ENCODE measurements at regions not wholly inside any gene's neighbourhood (a gene's known extent, or its start where the extent isn't known, plus 50 kb on each side); places are given as distances from the start of the nearest gene placed in this dataset.

GRCh38 chr1:245036102-245036501 is 118.7 kb upstream of the KIF26B start:
- no peak overlapping the region for H3K4me2 ChIP-seq
- H3K27me3 ChIP-seq (ENCODE audit: insufficient read depth, low read depth): no peaks in the 10 kb centered on the region

GRCh38 chr1:245031041-245031440 is 123.7 kb upstream of the KIF26B start:
- Histone ChIP-seq H2AFZ (ENCODE audit: low read depth) (no peak overlapping the region), H4K20me1 (ENCODE audit: insufficient read depth) (no peaks in the 10 kb centered on the region), H3K27me3 (ENCODE audit: insufficient read depth, low read depth) (no peaks in the 10 kb centered on the region), H3K4me3 (IDR thresholded peaks at IDR 0.05; ENCODE audit: insufficient read depth, low read depth, low read length) (no peak overlapping the region), H3K9ac (no peak overlapping the region), H3K4me2 (no peak overlapping the region), H3K36me3 (ENCODE audit: insufficient read depth) (no peaks in the 10 kb centered on the region), H3K4me1 (ENCODE audit: low read depth, poor library complexity, severe bottlenecking) (no peaks in the 10 kb centered on the region), H3K79me2 (ENCODE audit: insufficient read depth, low read depth) (no peaks in the 10 kb centered on the region), H3K27ac (no peak overlapping the region)
- no peak for TF ChIP-seq CTCF (conservative IDR thresholded peaks at IDR 0.05; ENCODE audit: low read depth, low read length)

More at GRCh38 chr1:245036102-245036501, 118.7 kb upstream of the KIF26B start:
- Histone ChIP-seq H3K27ac (no peak overlapping the region), H3K36me3 (ENCODE audit: insufficient read depth) (no peaks in the 10 kb centered on the region), H4K20me1 (ENCODE audit: insufficient read depth) (no peaks in the 10 kb centered on the region), H3K79me2 (ENCODE audit: insufficient read depth, low read depth) (no peaks in the 10 kb centered on the region), H2AFZ (ENCODE audit: low read depth) (no peak overlapping the region), H3K9ac (no peak overlapping the region), H3K4me3 (IDR thresholded peaks at IDR 0.05; ENCODE audit: insufficient read depth, low read depth, low read length) (no peak overlapping the region), H3K4me1 (ENCODE audit: low read depth, poor library complexity, severe bottlenecking) (peaks cover 3% of the 10 kb centered on the region)
- TF ChIP-seq CTCF (conservative IDR thresholded peaks at IDR 0.05; ENCODE audit: low read depth, low read length): no peak

GRCh38 chr1:245026247-245026646 is 128.5 kb upstream of the KIF26B start:
- TF ChIP-seq CTCF (conservative IDR thresholded peaks at IDR 0.05; ENCODE audit: low read depth, low read length): no peak
- H3K4me1 ChIP-seq (ENCODE audit: low read depth, poor library complexity, severe bottlenecking): no peaks in the 10 kb centered on the region

GRCh38 chr1:245025525-245025924 is 129.3 kb upstream of the KIF26B start:
- no peak overlapping the region for H3K4me2 ChIP-seq
- H3K27ac ChIP-seq: no peak overlapping the region
- H3K9ac ChIP-seq: no peak overlapping the region
- H3K36me3 ChIP-seq (ENCODE audit: insufficient read depth): no peaks in the 10 kb centered on the region
- no peaks in the 10 kb centered on the region for H4K20me1 ChIP-seq (ENCODE audit: insufficient read depth)
- no peaks in the 10 kb centered on the region for H3K27me3 ChIP-seq (ENCODE audit: insufficient read depth, low read depth)
- H3K4me3 ChIP-seq (IDR thresholded peaks at IDR 0.05; ENCODE audit: insufficient read depth, low read depth, low read length): no peak overlapping the region
- no peak overlapping the region for H2AFZ ChIP-seq (ENCODE audit: low read depth)
- H3K4me1 ChIP-seq (ENCODE audit: low read depth, poor library complexity, severe bottlenecking): no peaks in the 10 kb centered on the region
- no peak for TF ChIP-seq CTCF (conservative IDR thresholded peaks at IDR 0.05; ENCODE audit: low read depth, low read length)
- H3K79me2 ChIP-seq (ENCODE audit: insufficient read depth, low read depth): no peaks in the 10 kb centered on the region

More at GRCh38 chr1:245026247-245026646, 128.5 kb upstream of the KIF26B start:
- H4K20me1 ChIP-seq (ENCODE audit: insufficient read depth): no peaks in the 10 kb centered on the region
- no peak overlapping the region for H2AFZ ChIP-seq (ENCODE audit: low read depth)
- no peak overlapping the region for H3K4me3 ChIP-seq (IDR thresholded peaks at IDR 0.05; ENCODE audit: insufficient read depth, low read depth, low read length)
- H3K9ac ChIP-seq: no peak overlapping the region
- no peaks in the 10 kb centered on the region for H3K79me2 ChIP-seq (ENCODE audit: insufficient read depth, low read depth)
- H3K27ac ChIP-seq: no peak overlapping the region
- no peaks in the 10 kb centered on the region for H3K36me3 ChIP-seq (ENCODE audit: insufficient read depth)
- no peaks in the 10 kb centered on the region for H3K27me3 ChIP-seq (ENCODE audit: insufficient read depth, low read depth)
- H3K4me2 ChIP-seq: no peak overlapping the region

Measured in KMS-11 (cell line).